Uterus (tissue), 3 donors: ENCODE measurements at regions not wholly inside any gene's neighbourhood (a gene's known extent, or its start where the extent isn't known, plus 50 kb on each side); places are given as distances from the start of the nearest gene placed in this dataset.

Experiments used
- DNase-seq, 2 donors: peaks; one replicate each; pipeline ENCODE4 v3.0.0-alpha.2; 2019 to 2020
- H3K27ac ChIP-seq, 2 donors: fragments of 200-600 bp; sonication (generic); 1 replicate in 1 of 2; 2 replicates in 1 of 2; pipeline ENCODE4 v1.5.1; 2016 to 2018
- H3K27me3 ChIP-seq, 2 donors: fragments of 200-600 bp; sonication (generic); one replicate each; pipeline ENCODE4 v1.5.1; 2018 to 2019; ENCODE audit warnings: control low read depth in 1 of 2
- H3K36me3 ChIP-seq, 2 donors: fragments of 200-600 bp; sonication (generic); one replicate each; pipeline ENCODE4 v1.5.1; 2019; ENCODE audit warnings: control low read depth in 1 of 2
- H3K4me1 ChIP-seq, 2 donors: fragments of 200-600 bp; sonication (generic); one replicate each; pipeline ENCODE4 v1.5.1; 2018 to 2019; ENCODE audit warnings: control low read depth in 1 of 2
- H3K4me3 ChIP-seq, 2 donors: fragments of 200-600 bp; sonication (generic); 1 replicate in 1 of 2; 2 replicates in 1 of 2; pipeline ENCODE4 v1.5.1; 2018 to 2019; ENCODE audit warnings: mild to moderate bottlenecking in 1 of 2
- H3K9me3 ChIP-seq, 2 donors: fragments of 200-600 bp; sonication (generic); one replicate each; pipeline ENCODE4 v1.5.1; 2019; ENCODE audit warnings: control low read depth in 1 of 2
- POLR2A ChIP-seq, 2 donors: fragments of 450-650 bp; IDR thresholded peaks; one replicate each; pipeline ENCODE4 v1.6.1; 2016; ENCODE audit warnings: antibody characterized with exemption in 2 of 2, mild to moderate bottlenecking in 1 of 2, moderate library complexity in 1 of 2
- intact Hi-C: fragments of 100-400 bp; cut with DNase I; formaldehyde crosslinking; loops from one replicate; pipeline ENCODE4 v1.15.1; 2023; ENCODE audit warnings: low total_unique reads
- TF ChIP-seq, protein P1 (sequence below), 4 experiments: fragments of 200-600 bp in 2 of 4; fragments of 450-650 bp in 2 of 4; sonication (generic) in 2 of 4; IDR thresholded peaks; one replicate each; pipeline ENCODE4 v1.5.1; 2016 to 2019; ENCODE audit warnings: antibody characterized with exemption in 4 of 4, mild to moderate bottlenecking in 2 of 4, moderate library complexity in 1 of 4
- donor health status: DM: yes; HTN: yes; CAD: no.

DNA sequence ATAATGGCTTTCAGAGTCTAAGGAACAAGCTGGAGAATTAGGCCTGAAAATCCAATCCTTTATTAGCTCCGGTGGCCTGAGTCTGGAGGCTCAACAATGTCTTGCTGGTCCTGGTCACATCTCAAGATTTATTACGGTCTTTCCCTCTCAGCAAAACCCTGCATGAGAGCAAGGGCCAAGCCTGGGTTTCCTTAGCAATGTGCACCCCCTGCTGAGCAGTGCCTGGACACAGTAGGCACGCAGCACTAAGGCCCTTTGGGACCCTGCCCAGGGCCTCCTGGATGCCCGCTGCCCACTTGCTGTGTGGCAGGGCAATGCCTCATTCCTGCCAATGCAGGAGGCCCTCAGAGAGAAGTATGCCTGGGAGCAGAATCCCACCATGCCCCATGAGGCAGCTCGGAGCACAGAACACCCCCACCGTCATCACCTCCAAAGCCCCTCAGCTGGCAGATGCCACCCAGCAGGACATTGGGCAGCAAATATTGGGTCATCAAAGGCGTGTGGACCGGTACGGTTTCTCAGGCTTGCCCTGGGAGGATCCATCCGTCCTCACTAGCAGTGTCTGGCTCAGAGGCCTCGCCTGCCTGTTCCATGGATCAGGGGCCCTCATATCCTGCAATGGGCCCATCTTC is 156.4 kb downstream of the OAT start:
- DNase-seq, result no peak
- Histone ChIP-seq H3K9me3 (no peaks in the 10 kb centered on the region), H3K27me3 (no peaks in the 10 kb centered on the region), H3K27ac (no peak overlapping the region), H3K4me3 (no peak overlapping the region), H3K4me1 (no peaks in the 10 kb centered on the region), H3K36me3 (no peaks in the 10 kb centered on the region)
- intact Hi-C loops, result no loop called here
- TF ChIP-seq, protein P1, sequence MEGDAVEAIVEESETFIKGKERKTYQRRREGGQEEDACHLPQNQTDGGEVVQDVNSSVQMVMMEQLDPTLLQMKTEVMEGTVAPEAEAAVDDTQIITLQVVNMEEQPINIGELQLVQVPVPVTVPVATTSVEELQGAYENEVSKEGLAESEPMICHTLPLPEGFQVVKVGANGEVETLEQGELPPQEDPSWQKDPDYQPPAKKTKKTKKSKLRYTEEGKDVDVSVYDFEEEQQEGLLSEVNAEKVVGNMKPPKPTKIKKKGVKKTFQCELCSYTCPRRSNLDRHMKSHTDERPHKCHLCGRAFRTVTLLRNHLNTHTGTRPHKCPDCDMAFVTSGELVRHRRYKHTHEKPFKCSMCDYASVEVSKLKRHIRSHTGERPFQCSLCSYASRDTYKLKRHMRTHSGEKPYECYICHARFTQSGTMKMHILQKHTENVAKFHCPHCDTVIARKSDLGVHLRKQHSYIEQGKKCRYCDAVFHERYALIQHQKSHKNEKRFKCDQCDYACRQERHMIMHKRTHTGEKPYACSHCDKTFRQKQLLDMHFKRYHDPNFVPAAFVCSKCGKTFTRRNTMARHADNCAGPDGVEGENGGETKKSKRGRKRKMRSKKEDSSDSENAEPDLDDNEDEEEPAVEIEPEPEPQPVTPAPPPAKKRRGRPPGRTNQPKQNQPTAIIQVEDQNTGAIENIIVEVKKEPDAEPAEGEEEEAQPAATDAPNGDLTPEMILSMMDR (IDR thresholded peaks at IDR 0.05), result peak in 1 of 4 experiments; percentile 22
- no peak for TF ChIP-seq POLR2A (IDR thresholded peaks at IDR 0.05)

DNA sequence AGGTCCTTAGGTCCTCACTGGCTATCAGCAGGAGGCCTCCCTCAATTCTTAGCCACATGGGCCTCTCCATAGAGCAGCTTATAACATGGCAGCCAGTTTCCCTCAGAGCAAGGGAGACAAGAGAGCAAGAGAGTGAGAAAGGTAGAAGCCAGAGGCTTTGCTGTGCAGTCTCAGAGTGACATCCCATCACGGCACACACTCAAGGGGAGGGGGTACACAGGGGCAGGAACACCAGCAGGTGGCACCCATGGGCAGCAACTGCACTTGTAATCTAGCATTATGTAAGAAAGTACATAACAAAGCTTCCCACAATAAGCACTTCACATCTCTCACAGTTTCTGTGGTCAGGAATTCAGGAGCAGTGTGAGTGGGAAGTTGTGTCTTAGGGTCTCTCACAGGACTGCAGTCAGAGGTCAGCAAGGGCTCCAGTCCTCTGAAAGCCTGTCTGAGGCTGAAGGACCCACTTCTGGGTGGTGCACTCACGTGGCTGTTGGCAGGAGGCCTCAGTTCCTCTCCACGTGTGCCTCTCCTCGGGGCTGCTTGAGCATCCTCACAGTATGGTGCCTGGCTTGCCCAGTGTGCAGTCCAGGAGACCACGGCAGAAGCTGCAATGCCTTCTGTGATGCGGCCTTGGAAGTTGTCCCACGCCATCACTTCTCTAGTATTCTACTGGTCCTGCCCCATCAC is 159.4 kb downstream of the OAT start:
- no peak overlapping the region for H3K4me3 ChIP-seq
- H3K4me1 ChIP-seq, result no peaks in the 10 kb centered on the region
- TF ChIP-seq POLR2A (IDR thresholded peaks at IDR 0.05), result no peak
- TF ChIP-seq, protein P1 (IDR thresholded peaks at IDR 0.05), result no peak
- no peak for DNase-seq
- no peak overlapping the region for H3K27ac ChIP-seq
- H3K27me3 ChIP-seq, result no peaks in the 10 kb centered on the region
- intact Hi-C loops, result no loop called here
- H3K36me3 ChIP-seq, result no peaks in the 10 kb centered on the region
- no peaks in the 10 kb centered on the region for H3K9me3 ChIP-seq

DNA sequence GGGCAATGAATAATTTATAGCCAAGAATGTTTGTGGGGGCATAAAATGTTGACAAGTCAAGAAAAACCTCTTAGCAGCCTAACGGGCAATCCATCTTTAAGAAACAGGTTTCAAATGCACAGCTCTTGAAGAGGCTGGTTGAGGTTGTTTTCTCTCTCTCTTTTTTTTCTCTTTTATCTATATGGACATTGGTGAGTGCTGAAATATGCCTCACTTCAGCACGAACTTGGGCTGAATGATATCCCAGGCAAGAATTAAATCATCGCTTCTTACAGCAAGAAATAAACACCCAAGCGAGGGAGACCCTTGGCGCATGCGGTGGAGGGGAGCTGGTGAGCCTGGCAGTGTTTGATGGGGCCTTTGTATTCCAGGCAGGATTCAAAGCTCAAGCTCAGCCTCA is 160.9 kb downstream of the OAT start:
- no peaks in the 10 kb centered on the region for H3K27me3 ChIP-seq
- DNase-seq, result no peak
- no peak overlapping the region for H3K27ac ChIP-seq
- no peaks in the 10 kb centered on the region for H3K36me3 ChIP-seq
- H3K9me3 ChIP-seq, result no peaks in the 10 kb centered on the region
- intact Hi-C loops, result no loop called here
- no peak overlapping the region for H3K4me3 ChIP-seq
- TF ChIP-seq, protein P1 (IDR thresholded peaks at IDR 0.05), result no peak
- no peak for TF ChIP-seq POLR2A (IDR thresholded peaks at IDR 0.05)
- H3K4me1 ChIP-seq, result no peaks in the 10 kb centered on the region

DNA sequence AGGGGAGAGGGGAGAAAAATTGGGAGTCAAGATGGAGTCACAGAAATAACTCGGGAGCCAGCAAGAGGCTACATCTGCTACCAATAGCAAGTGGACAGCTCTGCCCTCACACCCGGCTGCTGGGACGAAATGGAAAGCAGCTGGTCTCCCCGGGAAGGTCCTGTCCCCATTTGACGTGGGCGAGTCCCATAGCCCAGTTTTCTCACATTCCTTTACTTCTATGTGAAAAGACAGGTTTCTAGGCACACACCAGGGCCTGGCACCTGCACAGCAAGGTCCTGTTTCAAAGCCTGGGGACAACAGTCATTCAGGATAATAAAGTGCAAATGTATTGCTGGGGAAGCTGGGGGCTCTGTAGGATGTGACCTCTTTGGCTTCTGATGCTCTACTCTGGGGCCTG is 162.6 kb downstream of the OAT start:
- TF ChIP-seq POLR2A (IDR thresholded peaks at IDR 0.05), result no peak
- TF ChIP-seq, protein P1 (IDR thresholded peaks at IDR 0.05), result no peak
- no peaks in the 10 kb centered on the region for H3K27me3 ChIP-seq
- no peaks in the 10 kb centered on the region for H3K36me3 ChIP-seq
- no peak overlapping the region for H3K4me3 ChIP-seq
- no peak for DNase-seq
- intact Hi-C loops, result no loop called here
- no peaks in the 10 kb centered on the region for H3K9me3 ChIP-seq
- H3K4me1 ChIP-seq, result no peaks in the 10 kb centered on the region
- H3K27ac ChIP-seq, result no peak overlapping the region

DNA sequence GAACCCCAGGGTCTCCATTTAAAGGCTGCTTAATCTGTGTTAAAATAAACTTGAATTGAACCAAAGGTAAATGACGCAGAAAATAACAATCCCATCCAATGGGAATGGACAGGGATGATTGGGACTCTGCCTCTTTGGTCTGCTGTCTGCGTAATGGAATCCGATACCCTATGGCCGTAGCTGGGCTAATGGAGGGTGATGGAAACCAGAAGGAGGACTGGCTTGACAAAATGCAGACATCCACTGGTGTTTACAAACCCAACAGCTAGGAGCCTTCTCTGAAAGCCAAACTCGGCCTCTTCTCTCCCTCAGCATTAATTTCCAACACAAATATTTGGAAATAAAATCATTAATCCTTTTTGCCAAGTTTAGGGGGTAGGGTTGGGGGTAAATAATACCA is 162.2 kb upstream of the CHST15 start:
- Histone ChIP-seq H3K4me3 (no peak overlapping the region), H3K36me3 (no peaks in the 10 kb centered on the region), H3K4me1 (no peaks in the 10 kb centered on the region), H3K27me3 (no peaks in the 10 kb centered on the region), H3K9me3 (no peaks in the 10 kb centered on the region), H3K27ac (no peak overlapping the region)
- no peak for DNase-seq
- TF ChIP-seq, protein P1 (IDR thresholded peaks at IDR 0.05), result no peak
- no peak for TF ChIP-seq POLR2A (IDR thresholded peaks at IDR 0.05)
- intact Hi-C loops, result no loop called here
